ENCODE measurements at regions not wholly inside any gene's neighbourhood (a gene's known extent, or its start where the extent isn't known, plus 50 kb on each side); places are given as distances from the start of the nearest gene placed in this dataset.

GRCh38 chr1:10942542-10942912, 69.9 kb upstream of the TARDBP start:
- TF ChIP-seq CTCF (IDR thresholded peaks at IDR 0.05): no peak
- Histone ChIP-seq H3K27ac (no peak overlapping the region), H3K9me3 (no peaks in the 10 kb centered on the region), H3K27me3 (peaks cover 3% of the 10 kb centered on the region), H3K36me3 (no peaks in the 10 kb centered on the region), H3K4me3 (no peak overlapping the region), H3K4me1 (peaks cover 0 to 4% of the 10 kb centered on the region in 2 donors)
- intact Hi-C loops (cut with DNase I): loop anchor here (5.0 kb wide), 1 partner anchor 435 kb away; no protein-coding TSS in a partner anchor
- no peak for DNase-seq (ENCODE audit: low spot score in 2 of 2)

GRCh38 chr1:10943041-10943440, 69.4 kb upstream of the TARDBP start:
- DNase-seq (ENCODE audit: low spot score in 2 of 2): no peak
- Histone ChIP-seq H3K4me1 (peaks cover 0 to 4% of the 10 kb centered on the region in 2 donors), H3K27ac (no peak overlapping the region), H3K4me3 (no peak overlapping the region), H3K36me3 (no peaks in the 10 kb centered on the region), H3K9me3 (no peaks in the 10 kb centered on the region), H3K27me3 (peaks cover 3% of the 10 kb centered on the region)
- intact Hi-C loops (cut with DNase I): loop anchor here (5.0 kb wide), 1 partner anchor 436 kb away; no protein-coding TSS in a partner anchor
- no peak for TF ChIP-seq CTCF (IDR thresholded peaks at IDR 0.05)

- Histone ChIP-seq H3K9me3 (no peaks in the 10 kb centered on the region), H3K36me3 (no peaks in the 10 kb centered on the region), H3K4me3 (peak overlapping the region; percentile 14 to 57), H3K4me1 (peaks cover 0 to 4% of the 10 kb centered on the region in 2 donors), H3K27me3 (peaks cover 3% of the 10 kb centered on the region), H3K27ac (no peak overlapping the region)
- no peak for TF ChIP-seq CTCF (IDR thresholded peaks at IDR 0.05)
- DNase-seq (ENCODE audit: low spot score in 2 of 2): no peak
- intact Hi-C loops (cut with DNase I): loop anchor here (5.0 kb wide), 1 partner anchor 437 kb away; no protein-coding TSS in a partner anchor
These were observed 68.3 kb upstream of the TARDBP start for GRCh38 chr1:10943991-10944730.

GRCh38 chr1:10945991-10946509, 66.4 kb upstream of the TARDBP start:
- no peak for TF ChIP-seq CTCF (IDR thresholded peaks at IDR 0.05)
- H3K27ac ChIP-seq: no peak overlapping the region
- H3K4me3 ChIP-seq: no peak overlapping the region
- H3K4me1 ChIP-seq: peaks cover 0 to 4% of the 10 kb centered on the region in 2 donors
- H3K9me3 ChIP-seq: no peaks in the 10 kb centered on the region
- intact Hi-C loops (cut with DNase I): no loop called here
- H3K27me3 ChIP-seq: peaks cover 3% of the 10 kb centered on the region
- H3K36me3 ChIP-seq: no peaks in the 10 kb centered on the region
- DNase-seq (ENCODE audit: low spot score in 2 of 2): no peak

GRCh38 chr1:10947181-10947580, 65.3 kb upstream of the TARDBP start:
- Histone ChIP-seq H3K4me3 (no peak overlapping the region), H3K9me3 (no peaks in the 10 kb centered on the region), H3K36me3 (no peaks in the 10 kb centered on the region), H3K4me1 (no peaks in the 10 kb centered on the region), H3K27me3 (no peaks in the 10 kb centered on the region), H3K27ac (no peak overlapping the region)
- DNase-seq (ENCODE audit: low spot score in 2 of 2): no peak
- no peak for TF ChIP-seq CTCF (IDR thresholded peaks at IDR 0.05)
- intact Hi-C loops (cut with DNase I): no loop called here
